NCI-H1417 treated with DMSO at 0.1 percent for 48 hours (cell line): ENCODE measurements at regions not wholly inside any gene's neighbourhood (a gene's known extent, or its start where the extent isn't known, plus 50 kb on each side); places are given as distances from the start of the nearest gene placed in this dataset.
"Not testable (repeated sequence)": the region's sequence is repeated elsewhere in the genome, so short reads cannot be mapped to it uniquely, and the experiment has no call there.

Source experiments
- DNase-seq: peaks from one replicate; lab custom pipeline; 2025; lab: John Stamatoyannopoulos, UW

GRCh38 chr5:124549891-124550436 is 196.5 kb downstream of the ZNF608 start:
- DNase-seq = no peak

GRCh38 chr5:124546643-124547042 is 199.8 kb downstream of the ZNF608 start:
- no peak for DNase-seq

GRCh38 chr5:124544366-124545055 is 201.9 kb downstream of the ZNF608 start:
- DNase-seq = no peak

- no peak for DNase-seq
These were observed 207.5 kb downstream of the ZNF608 start for GRCh38 chr5:124538931-124539330.

GRCh38 chr5:124538191-124538590 is 208.2 kb downstream of the ZNF608 start:
- no peak for DNase-seq

- DNase-seq = no peak
These were observed 208.9 kb downstream of the ZNF608 start for GRCh38 chr5:124537522-124537921.

- DNase-seq = no peak
These were observed 209.3 kb downstream of the ZNF608 start for GRCh38 chr5:124537107-124537506.

GRCh38 chr5:124536333-124536732 is 210.1 kb downstream of the ZNF608 start:
- no peak for DNase-seq

GRCh38 chr5:124530916-124531315 is 215.5 kb downstream of the ZNF608 start:
- DNase-seq = no peak

GRCh38 chr5:124528838-124529237 is 217.6 kb downstream of the ZNF608 start:
- DNase-seq = no peak

- no peak for DNase-seq
These were observed 219.0 kb downstream of the ZNF608 start for GRCh38 chr5:124527220-124527991.

- not testable (repeated sequence) for DNase-seq
These were observed 220.4 kb downstream of the ZNF608 start for GRCh38 chr5:124526079-124526478.

- no peak for DNase-seq
These were observed 221.7 kb downstream of the ZNF608 start for GRCh38 chr5:124524552-124525232.

- no peak for DNase-seq
These were observed 222.5 kb downstream of the ZNF608 start for GRCh38 chr5:124523897-124524296.

- no peak for DNase-seq
These were observed 223.4 kb downstream of the ZNF608 start for GRCh38 chr5:124522992-124523391.

GRCh38 chr5:124521461-124522230 is 224.8 kb downstream of the ZNF608 start:
- DNase-seq = no peak

- no peak for DNase-seq
These were observed 227.0 kb downstream of the ZNF608 start for GRCh38 chr5:124519396-124519795.

- no peak for DNase-seq
These were observed 229.9 kb downstream of the ZNF608 start for GRCh38 chr5:124516567-124516966.

GRCh38 chr5:124515497-124516245 is 230.8 kb downstream of the ZNF608 start:
- no peak for DNase-seq

- no peak for DNase-seq
These were observed 231.5 kb downstream of the ZNF608 start for GRCh38 chr5:124514956-124515355.
